ENCODE measurements at regions not wholly inside any gene's neighbourhood (a gene's known extent, or its start where the extent isn't known, plus 50 kb on each side); places are given as distances from the start of the nearest gene placed in this dataset.

GRCh38 chr9:81242866-81243265, 446.5 kb downstream of the TLE1 start:
- no peak for DNase-seq

GRCh38 chr9:81239388-81239787, 450.0 kb downstream of the TLE1 start:
- no peak for DNase-seq

GRCh38 chr9:81237565-81238231, 451.6 kb downstream of the TLE1 start:
- no peak for DNase-seq

- no peak for DNase-seq
These were observed 454.3 kb downstream of the TLE1 start for GRCh38 chr9:81234924-81235610.

- no peak for DNase-seq
These were observed 458.3 kb downstream of the TLE1 start for GRCh38 chr9:81231011-81231410.

GRCh38 chr9:81227507-81228245, 461.7 kb downstream of the TLE1 start:
- no peak for DNase-seq

GRCh38 chr9:81225596-81225995, 463.8 kb downstream of the TLE1 start:
- DNase-seq = no peak

- no peak for DNase-seq
These were observed 464.9 kb downstream of the TLE1 start for GRCh38 chr9:81224166-81225081.

- DNase-seq = no peak
These were observed 474.4 kb downstream of the TLE1 start for GRCh38 chr9:81214975-81215374.

GRCh38 chr9:81213456-81213855, 475.9 kb downstream of the TLE1 start:
- no peak for DNase-seq

GRCh38 chr9:81211741-81212140, 477.6 kb downstream of the TLE1 start:
- no peak for DNase-seq

GRCh38 chr9:81207651-81208050, 481.7 kb downstream of the TLE1 start:
- DNase-seq = no peak

- no peak for DNase-seq
These were observed 487.1 kb downstream of the TLE1 start for GRCh38 chr9:81202292-81202691.

GRCh38 chr9:81195206-81195605, 494.1 kb downstream of the TLE1 start:
- DNase-seq = no peak

- no peak for DNase-seq
These were observed 495.7 kb downstream of the TLE1 start for GRCh38 chr9:81193362-81194339.

- DNase-seq = no peak
These were observed 498.1 kb downstream of the TLE1 start for GRCh38 chr9:81191222-81191621.

- no peak for DNase-seq
These were observed 498.7 kb downstream of the TLE1 start for GRCh38 chr9:81190659-81191058.

- no peak for DNase-seq
These were observed 505.6 kb downstream of the TLE1 start for GRCh38 chr9:81183761-81184160.

- DNase-seq = no peak
These were observed 506.9 kb downstream of the TLE1 start for GRCh38 chr9:81182431-81182830.

- DNase-seq = no peak
These were observed 515.3 kb downstream of the TLE1 start for GRCh38 chr9:81174023-81174422.

GRCh38 chr9:81171689-81172088, 517.7 kb downstream of the TLE1 start:
- DNase-seq = no peak

- DNase-seq = no peak
These were observed 527.0 kb downstream of the TLE1 start for GRCh38 chr9:81162361-81162760.
